Activated B cell treated with CpG ODN at 0.5 μM for 24 hours (primary cell): ENCODE measurements at regions not wholly inside any gene's neighbourhood (a gene's known extent, or its start where the extent isn't known, plus 50 kb on each side); places are given as distances from the start of the nearest gene placed in this dataset.

ENCODE experiments used
- ATAC-seq: fragments of 200-7000 bp; cut with Tn5 transposase; one replicate; pipeline ENCODE4 v1.10.0; 2021; ENCODE audit warnings: low read depth, mild to moderate bottlenecking, moderate library complexity
- CTCF ChIA-PET: fragments of 350-600 bp; sonication (Branson Sonifier 250); formaldehyde crosslinking; loops from one replicate; lab custom pipeline; 2021; ENCODE audit warnings: antibody characterized with exemption; lab: Charles Lee
- POLR2A ChIA-PET: fragments of 350-600 bp; sonication (Branson Sonifier 250); formaldehyde crosslinking; loops from one replicate; lab custom pipeline; 2021; ENCODE audit warnings: antibody characterized with exemption; lab: Charles Lee
- DNase-seq: peaks from one replicate; pipeline ENCODE4 v3.0.0; 2022
- H3K27ac Mint-ChIP-seq: one replicate; pipeline ENCODE4 v1.8.0; 2020; ENCODE audit warnings: mixed read lengths
- H3K27me3 Mint-ChIP-seq: one replicate; pipeline ENCODE4 v1.8.0; 2021; ENCODE audit warnings: mixed read lengths
- H3K36me3 Mint-ChIP-seq: one replicate; pipeline ENCODE4 v1.8.0; 2021; ENCODE audit warnings: low read depth, mixed read lengths
- H3K4me1 Mint-ChIP-seq: one replicate; pipeline ENCODE4 v1.8.0; 2021; ENCODE audit warnings: mixed read lengths
- H3K4me3 Mint-ChIP-seq: one replicate; pipeline ENCODE4 v1.8.0; 2020; ENCODE audit warnings: mild to moderate bottlenecking, mixed read lengths
- H3K9me3 Mint-ChIP-seq: one replicate; pipeline ENCODE4 v1.8.0; 2020; ENCODE audit warnings: mixed read lengths
- CTCF ChIP-seq: fragments of 200-600 bp; IDR thresholded peaks from one replicate; pipeline ENCODE4 v1.8.0; 2022; ENCODE audit warnings: antibody characterized with exemption, mild to moderate bottlenecking
- intact Hi-C: fragments of 100-400 bp; cut with micrococcal nuclease; formaldehyde crosslinking; loops from one replicate; pipeline ENCODE4 v1.15.1; 2024

- Mint-ChIP-seq H3K27me3 (no peaks in the 10 kb centered on the region), H3K4me3 (no peak overlapping the region), H3K9me3 (peaks cover 3% of the 10 kb centered on the region), H3K4me1 (no peaks in the 10 kb centered on the region), H3K36me3 (no peaks in the 10 kb centered on the region), H3K27ac (no peak overlapping the region)
- TF ChIP-seq CTCF: no peak
- no peak for DNase-seq
- intact Hi-C loops: no loop called here
- no peak for ATAC-seq
- CTCF ChIA-PET: no interaction called here
- POLR2A ChIA-PET: no interaction called here
Measured at GRCh38 chr11:15745266-15745665, 611.1 kb downstream of the SOX6 start.

GRCh38 chr11:15747671-15748070, 608.7 kb downstream of the SOX6 start:
- DNase-seq (no peak), ATAC-seq (no peak)
- CTCF ChIA-PET: no interaction called here
- no peak for TF ChIP-seq CTCF
- Mint-ChIP-seq H3K27ac (no peak overlapping the region), H3K9me3 (peaks cover 3% of the 10 kb centered on the region), H3K36me3 (no peaks in the 10 kb centered on the region), H3K27me3 (no peaks in the 10 kb centered on the region), H3K4me1 (no peaks in the 10 kb centered on the region), H3K4me3 (no peak overlapping the region)
- POLR2A ChIA-PET: no interaction called here
- intact Hi-C loops: no loop called here

- Mint-ChIP-seq H3K4me3 (no peak overlapping the region), H3K9me3 (peaks cover 3% of the 10 kb centered on the region), H3K27me3 (no peaks in the 10 kb centered on the region), H3K36me3 (no peaks in the 10 kb centered on the region), H3K4me1 (no peaks in the 10 kb centered on the region), H3K27ac (no peak overlapping the region)
- ChIA-PET POLR2A (no interaction called here), CTCF (no interaction called here)
- intact Hi-C loops: no loop called here
- ATAC-seq (no peak), DNase-seq (no peak)
- TF ChIP-seq CTCF: no peak
Measured at GRCh38 chr11:15748132-15748531, 608.2 kb downstream of the SOX6 start.

- Mint-ChIP-seq H3K9me3 (peaks cover 4% of the 10 kb centered on the region), H3K4me1 (no peaks in the 10 kb centered on the region), H3K36me3 (no peaks in the 10 kb centered on the region), H3K27ac (no peak overlapping the region), H3K4me3 (no peak overlapping the region), H3K27me3 (no peaks in the 10 kb centered on the region)
- DNase-seq (no peak), ATAC-seq (no peak)
- ChIA-PET CTCF (no interaction called here), POLR2A (no interaction called here)
- intact Hi-C loops: no loop called here
- TF ChIP-seq CTCF: no peak
Measured at GRCh38 chr11:15748741-15749140, 607.6 kb downstream of the SOX6 start.

- Mint-ChIP-seq H3K4me1 (no peaks in the 10 kb centered on the region), H3K27ac (no peak overlapping the region), H3K9me3 (peaks cover 7% of the 10 kb centered on the region), H3K36me3 (no peaks in the 10 kb centered on the region), H3K4me3 (no peak overlapping the region), H3K27me3 (no peaks in the 10 kb centered on the region)
- ChIA-PET CTCF (no interaction called here), POLR2A (no interaction called here)
- ATAC-seq: no peak
- no peak for DNase-seq
- intact Hi-C loops: no loop called here
- TF ChIP-seq CTCF: no peak
Measured at GRCh38 chr11:15750535-15751308, 605.6 kb downstream of the SOX6 start.
